Effector CD8-positive, alpha-beta T cell (primary cell): ENCODE measurements at regions not wholly inside any gene's neighbourhood (a gene's known extent, or its start where the extent isn't known, plus 50 kb on each side); places are given as distances from the start of the nearest gene placed in this dataset.

Experiments
- DNase-seq: peaks from one replicate; lab custom pipeline; 2025; lab: John Stamatoyannopoulos, UW

- DNase-seq, result no peak
These were observed 217.8 kb downstream of the HAUS1 start for GRCh38 chr18:46321955-46322354.

GRCh38 chr18:46322411-46322891 is 218.3 kb downstream of the HAUS1 start:
- no peak for DNase-seq

- no peak for DNase-seq
These were observed 218.8 kb downstream of the HAUS1 start for GRCh38 chr18:46322941-46323340.

- no peak for DNase-seq
These were observed 220.1 kb downstream of the HAUS1 start for GRCh38 chr18:46324087-46324955.

GRCh38 chr18:46325895-46326294 is 221.7 kb downstream of the HAUS1 start:
- no peak for DNase-seq

- DNase-seq, result no peak
These were observed 225.6 kb downstream of the HAUS1 start for GRCh38 chr18:46329736-46330246.

GRCh38 chr18:46331316-46331715 is 227.1 kb downstream of the HAUS1 start:
- no peak for DNase-seq

- no peak for DNase-seq
These were observed 228.2 kb downstream of the HAUS1 start for GRCh38 chr18:46332286-46332801.

GRCh38 chr18:46332921-46333341 is 228.7 kb downstream of the HAUS1 start:
- no peak for DNase-seq

- DNase-seq, result no peak
These were observed 229.4 kb downstream of the HAUS1 start for GRCh38 chr18:46333431-46334135.

GRCh38 chr18:46334868-46335281 is 230.7 kb downstream of the HAUS1 start:
- no peak for DNase-seq

GRCh38 chr18:46335534-46336101 is 231.4 kb downstream of the HAUS1 start:
- DNase-seq, result no peak

GRCh38 chr18:46336278-46337111 is 232.3 kb downstream of the HAUS1 start:
- DNase-seq, result no peak

GRCh38 chr18:46337271-46337670 is 233.1 kb downstream of the HAUS1 start:
- no peak for DNase-seq

- no peak for DNase-seq
These were observed 234.0 kb downstream of the HAUS1 start for GRCh38 chr18:46338205-46338604.

- DNase-seq, result no peak
These were observed 234.6 kb downstream of the HAUS1 start for GRCh38 chr18:46338766-46339165.

- DNase-seq, result no peak
These were observed 236.5 kb downstream of the HAUS1 start for GRCh38 chr18:46340716-46341115.

- DNase-seq, result no peak
These were observed 237.9 kb downstream of the HAUS1 start for GRCh38 chr18:46341986-46342525.

GRCh38 chr18:46343456-46343855 is 239.3 kb downstream of the HAUS1 start:
- no peak for DNase-seq

GRCh38 chr18:46343931-46344372 is 239.8 kb downstream of the HAUS1 start:
- DNase-seq, result no peak
